HepG2 (cell line): ENCODE measurements at regions not wholly inside any gene's neighbourhood (a gene's known extent, or its start where the extent isn't known, plus 50 kb on each side); places are given as distances from the start of the nearest gene placed in this dataset.

Experiments
- ATAC-seq: fragments of 200-7000 bp; cut with Tn5 transposase; 3 replicates; pipeline ENCODE4 v1.9.1; 2020; ENCODE audit warnings: mild to moderate bottlenecking, moderate library complexity
- BruUV-seq: library from RNA; stranded (reverse); fragments of 400-500 nt; replicated peaks from 2 replicates; lab custom pipeline; 2021; lab: Mats Ljungman, UMichigan
- CTCF ChIA-PET: fragments of 300-600 bp; formaldehyde crosslinking; extraction: SDS; loops from one replicate; lab custom pipeline; 2021; ENCODE audit warnings: low total read pairs, inconsistent platforms, low intra/inter-chr PET ratio; lab: Yijun Ruan, JAX
- POLR2A ChIA-PET: fragments of 350-600 bp; sonication (Branson Sonifier 250); formaldehyde crosslinking; loops from one replicate; lab custom pipeline; 2020; ENCODE audit warnings: antibody characterized with exemption, inconsistent platforms; lab: Yijun Ruan, JAX
- DNase-seq: peaks from one replicate; pipeline ENCODE4 v3.0.0-alpha.2; 2015; ENCODE audit warnings: low spot score
- FAIRE-seq: peaks from 3 replicates; lab custom pipeline; 2011; peaks lifted over from hg19 to GRCh38; lab: Jason Lieb, UNC
- H2AFZ ChIP-seq: one replicate; pipeline ENCODE4 v1.6.1; 2011; ENCODE audit warnings: low read length, inconsistent platforms
- H3K27ac ChIP-seq: fragments of 300-600 bp; 3 replicates; pipeline ENCODE4 v1.8.0; 2011; ENCODE audit warnings: mixed run types, mild to moderate bottlenecking, mixed read lengths, low read length, inconsistent platforms; ENCODE audit not compliant: insufficient read depth; ENCODE audit errors: extremely low read length
- H3K27me3 ChIP-seq, 2 experiments: fragments of 200-600 bp in 1 of 2; 2 replicates in 1 of 2; 3 replicates in 1 of 2; pipeline versions ENCODE4 v1.6.0 to v1.8.0; 2011; ENCODE audit warnings: low read length in 2 of 2, mild to moderate bottlenecking in 2 of 2, moderate library complexity in 2 of 2, inconsistent platforms in 1 of 2; ENCODE audit not compliant: insufficient read depth in 2 of 2, control insufficient read depth in 1 of 2
- H3K36me3 ChIP-seq, 2 experiments: fragments of 200-600 bp in 1 of 2; replicated peaks in 1 of 2; 2 replicates in 1 of 2; 3 replicates in 1 of 2; pipeline versions ENCODE4 v1.5.1 to v1.8.0; 2011; ENCODE audit warnings: low read length in 2 of 2, inconsistent platforms in 1 of 2; ENCODE audit not compliant: insufficient read depth in 2 of 2, control insufficient read depth in 1 of 2
- H3K4me1 ChIP-seq: 2 replicates; pipeline ENCODE4 v1.5.1; 2012; ENCODE audit warnings: low read length, inconsistent platforms; ENCODE audit not compliant: insufficient read depth
- H3K4me2 ChIP-seq: 2 replicates; pipeline ENCODE4 v1.6.0; 2011; ENCODE audit warnings: low read depth, low read length, inconsistent platforms
- H3K4me3 ChIP-seq, 3 experiments: fragments of 200-600 bp in 1 of 3; sonication (generic), shearing (Covaris generic) in 1 of 3; replicated peaks in 1 of 3; 2 replicates each; pipeline ENCODE4 v1.5.1; 2011 to 2016; ENCODE audit warnings: low read length in 3 of 3, inconsistent platforms in 2 of 3, low read depth in 2 of 3, mild to moderate bottlenecking in 2 of 3, control low read depth in 1 of 3, mixed read lengths in 1 of 3; ENCODE audit not compliant: insufficient read depth in 1 of 3
- H3K79me2 ChIP-seq: one replicate; pipeline ENCODE4 v1.6.1; 2011; ENCODE audit warnings: low read length, inconsistent platforms; ENCODE audit not compliant: insufficient read depth
- H3K9ac ChIP-seq: 2 replicates; pipeline ENCODE4 v1.6.0; 2011; ENCODE audit warnings: mild to moderate bottlenecking, low read depth, low read length, inconsistent platforms; ENCODE audit not compliant: insufficient read depth
- H3K9me3 ChIP-seq: 2 replicates; pipeline ENCODE4 v1.5.1; 2012; ENCODE audit warnings: mild to moderate bottlenecking, low read length
- H4K20me1 ChIP-seq: 2 replicates; pipeline ENCODE4 v1.6.0; 2011; ENCODE audit warnings: inconsistent platforms, mild to moderate bottlenecking, low read length, moderate library complexity; ENCODE audit not compliant: insufficient read depth
- AGO2 ChIP-seq: fragments of 200-400 bp; formaldehyde crosslinking; optimal IDR thresholded peaks from 2 replicates; pipeline ENCODE3; 2017; ENCODE audit warnings: mild to moderate bottlenecking, low read depth, low read length, moderate library complexity
- DDIT3 ChIP-seq: sonication (generic); formaldehyde crosslinking; IDR thresholded peaks from 2 replicates; pipeline ENCODE4 v1.4.0; 2020; ENCODE audit warnings: mild to moderate bottlenecking, missing genetic modification reagents
- JUND ChIP-seq: sonication (generic); formaldehyde crosslinking; IDR thresholded peaks from 2 replicates; pipeline ENCODE4 v1.8.0; 2022; ENCODE audit warnings: mild to moderate bottlenecking, missing genetic modification reagents
- MZF1 ChIP-seq: sonication (generic); formaldehyde crosslinking; IDR thresholded peaks from 2 replicates; pipeline ENCODE4 v1.8.1; 2023; ENCODE audit warnings: mild to moderate bottlenecking, missing genetic modification reagents, borderline replicate concordance
- SSRP1 ChIP-seq: IDR thresholded peaks from 2 replicates; pipeline ENCODE4 v1.6.1; 2016; ENCODE audit warnings: control low read depth
- TIGD3 ChIP-seq: sonication (generic); formaldehyde crosslinking; IDR thresholded peaks from 2 replicates; pipeline ENCODE4 v1.5.1; 2020; ENCODE audit warnings: mild to moderate bottlenecking, missing genetic modification reagents, borderline replicate concordance
- ZMAT3 ChIP-seq: sonication (generic); formaldehyde crosslinking; conservative IDR thresholded peaks from 2 replicates; pipeline ENCODE4 v1.7.0; 2021; ENCODE audit warnings: missing genetic modification reagents
- ZNF101 ChIP-seq: sonication (generic); formaldehyde crosslinking; IDR thresholded peaks from 2 replicates; pipeline ENCODE4 v1.4.0; 2020; ENCODE audit warnings: mild to moderate bottlenecking, low read depth, missing genetic modification reagents, borderline replicate concordance
- ZNF20 ChIP-seq: sonication (generic); formaldehyde crosslinking; IDR thresholded peaks from 2 replicates; pipeline ENCODE4 v1.4.0; 2020; ENCODE audit warnings: mild to moderate bottlenecking, moderate library complexity, missing genetic modification reagents
- ZSCAN5A ChIP-seq: sonication (generic); formaldehyde crosslinking; IDR thresholded peaks from 2 replicates; pipeline ENCODE4 v1.8.0; 2022; ENCODE audit warnings: mild to moderate bottlenecking, missing genetic modification reagents, borderline replicate concordance
- WGBS: methylation state at CpG from one replicate; pipeline ENCODE4 v1.1.6; 2017; ENCODE audit warnings: low lambda C conversion rate; 5-methylcytosine and 5-hydroxymethylcytosine counted together
- in situ Hi-C: cut with HindIII; loops from 2 replicates; pipeline ENCODE4 v1.10.0; 2017; ENCODE audit warnings: low pct_unique_long_range_greater_than_20kb; ENCODE audit not compliant: extremely low pct_ligation_motif_present
- intact Hi-C: fragments of 100-400 bp; cut with micrococcal nuclease; formaldehyde crosslinking; loops from one replicate; pipeline ENCODE4 v1.10.0; 2022; ENCODE audit not compliant: unreplicated experiment
- TF ChIP-seq, protein P1 (sequence below): sonication (generic); formaldehyde crosslinking; IDR thresholded peaks from 2 replicates; pipeline ENCODE4 v1.4.0; 2020; ENCODE audit warnings: missing genetic modification reagents

GRCh38 chr6:148200781-148201180 is 141.9 kb upstream of the SASH1 start:
- no peaks in the 10 kb centered on the region for H3K36me3 ChIP-seq
- H2AFZ ChIP-seq: no peak overlapping the region
- no peak overlapping the region for H3K4me2 ChIP-seq
- ChIA-PET CTCF (no interaction called here), POLR2A (no interaction called here)
- no peak overlapping the region for H3K9ac ChIP-seq
- H3K4me1 ChIP-seq: no peaks in the 10 kb centered on the region
- intact Hi-C loops: no loop called here
- no peak for ATAC-seq
- H3K9me3 ChIP-seq: no peaks in the 10 kb centered on the region
- H3K79me2 ChIP-seq: no peaks in the 10 kb centered on the region
- WGBS: 54% methylated on average over 3 of the region's 3 CpGs
- in situ Hi-C loops: no loop called here
- no peaks in the 10 kb centered on the region for H4K20me1 ChIP-seq
- H3K4me3 ChIP-seq: no peak overlapping the region
- FAIRE-seq: no peak
- DNase-seq: no peak
- BruUV-seq: no TSS peak
- no peak for TF ChIP-seq ZNF20 (CRISPR knock-in tag)
- no peak for TF ChIP-seq MZF1 (CRISPR knock-in tag)
- TF ChIP-seq DDIT3 (CRISPR knock-in tag): no peak
- TF ChIP-seq SSRP1 (CRISPR knock-in tag): no peak
- no peak for TF ChIP-seq ZNF101 (CRISPR knock-in tag)
- H3K27me3 ChIP-seq: peaks cover 0 to 14% of the 10 kb centered on the region in 2 experiments; a peak in 3 of 5 replicates
- H3K27ac ChIP-seq: no peak overlapping the region

DNA sequence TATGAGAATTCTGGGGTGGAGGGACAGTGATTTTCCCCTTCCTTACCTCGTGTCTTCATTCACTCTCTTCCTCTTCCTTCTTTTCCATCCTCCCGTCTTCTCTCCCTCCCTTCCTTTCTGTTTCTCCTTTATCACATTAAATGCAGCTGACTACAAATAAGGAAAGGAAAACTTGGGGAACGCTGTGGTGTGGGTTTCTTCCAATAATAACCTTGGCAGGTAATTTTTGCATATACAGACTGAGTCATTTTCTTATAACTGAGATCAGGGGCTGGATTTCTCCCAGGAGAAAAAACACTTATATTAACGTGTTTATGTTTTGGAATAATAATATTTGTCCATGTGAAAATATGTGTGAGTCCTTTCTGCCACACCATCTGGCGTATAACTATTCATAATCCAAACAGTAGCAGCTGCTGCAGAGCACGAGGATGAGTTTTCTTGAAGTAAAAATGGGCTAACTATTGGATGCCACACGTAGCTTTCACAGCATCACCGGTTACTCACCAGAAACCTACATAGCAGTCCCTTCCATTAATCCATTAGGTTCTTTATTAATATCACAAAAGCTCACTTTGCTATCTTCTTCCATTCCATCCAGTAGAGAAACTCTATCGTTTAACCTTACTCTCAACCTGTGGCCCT is 139.2 kb upstream of the SASH1 start:
- FAIRE-seq (no peak), DNase-seq (no peak), ATAC-seq (no peak)
- no peaks in the 10 kb centered on the region for H3K9me3 ChIP-seq
- H3K4me3 ChIP-seq: no peak overlapping the region
- no TSS peak for BruUV-seq
- no peaks in the 10 kb centered on the region for H3K4me1 ChIP-seq
- CTCF ChIA-PET: no interaction called here
- intact Hi-C loops: no loop called here
- H3K4me2 ChIP-seq: no peak overlapping the region
- POLR2A ChIA-PET: no interaction called here
- no peaks in the 10 kb centered on the region for H3K79me2 ChIP-seq
- in situ Hi-C loops: no loop called here
- H3K27ac ChIP-seq: no peak overlapping the region
- H3K36me3 ChIP-seq: no peaks in the 10 kb centered on the region
- H3K9ac ChIP-seq: no peak overlapping the region
- H2AFZ ChIP-seq: no peak overlapping the region
- WGBS: 33% methylated on average over 9 of the region's 9 CpGs
- no peaks in the 10 kb centered on the region for H4K20me1 ChIP-seq
- peaks cover 0 to 14% of the 10 kb centered on the region in 2 experiments; a peak in 2 of 5 replicates for H3K27me3 ChIP-seq
- no peak for TF ChIP-seq JUND (CRISPR knock-in tag)
- TF ChIP-seq ZSCAN5A (CRISPR knock-in tag): no peak
- no peak for TF ChIP-seq AGO2
- TF ChIP-seq, protein P1, sequence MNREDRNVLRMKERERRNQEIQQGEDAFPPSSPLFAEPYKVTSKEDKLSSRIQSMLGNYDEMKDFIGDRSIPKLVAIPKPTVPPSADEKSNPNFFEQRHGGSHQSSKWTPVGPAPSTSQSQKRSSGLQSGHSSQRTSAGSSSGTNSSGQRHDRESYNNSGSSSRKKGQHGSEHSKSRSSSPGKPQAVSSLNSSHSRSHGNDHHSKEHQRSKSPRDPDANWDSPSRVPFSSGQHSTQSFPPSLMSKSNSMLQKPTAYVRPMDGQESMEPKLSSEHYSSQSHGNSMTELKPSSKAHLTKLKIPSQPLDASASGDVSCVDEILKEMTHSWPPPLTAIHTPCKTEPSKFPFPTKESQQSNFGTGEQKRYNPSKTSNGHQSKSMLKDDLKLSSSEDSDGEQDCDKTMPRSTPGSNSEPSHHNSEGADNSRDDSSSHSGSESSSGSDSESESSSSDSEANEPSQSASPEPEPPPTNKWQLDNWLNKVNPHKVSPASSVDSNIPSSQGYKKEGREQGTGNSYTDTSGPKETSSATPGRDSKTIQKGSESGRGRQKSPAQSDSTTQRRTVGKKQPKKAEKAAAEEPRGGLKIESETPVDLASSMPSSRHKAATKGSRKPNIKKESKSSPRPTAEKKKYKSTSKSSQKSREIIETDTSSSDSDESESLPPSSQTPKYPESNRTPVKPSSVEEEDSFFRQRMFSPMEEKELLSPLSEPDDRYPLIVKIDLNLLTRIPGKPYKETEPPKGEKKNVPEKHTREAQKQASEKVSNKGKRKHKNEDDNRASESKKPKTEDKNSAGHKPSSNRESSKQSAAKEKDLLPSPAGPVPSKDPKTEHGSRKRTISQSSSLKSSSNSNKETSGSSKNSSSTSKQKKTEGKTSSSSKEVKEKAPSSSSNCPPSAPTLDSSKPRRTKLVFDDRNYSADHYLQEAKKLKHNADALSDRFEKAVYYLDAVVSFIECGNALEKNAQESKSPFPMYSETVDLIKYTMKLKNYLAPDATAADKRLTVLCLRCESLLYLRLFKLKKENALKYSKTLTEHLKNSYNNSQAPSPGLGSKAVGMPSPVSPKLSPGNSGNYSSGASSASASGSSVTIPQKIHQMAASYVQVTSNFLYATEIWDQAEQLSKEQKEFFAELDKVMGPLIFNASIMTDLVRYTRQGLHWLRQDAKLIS (CRISPR knock-in tag): no peak
- no peak for TF ChIP-seq TIGD3 (CRISPR knock-in tag)
- no peak for TF ChIP-seq ZMAT3
